ENCODE measurements at regions not wholly inside any gene's neighbourhood (a gene's known extent, or its start where the extent isn't known, plus 50 kb on each side); places are given as distances from the start of the nearest gene placed in this dataset.

- TF ChIP-seq CTCF (conservative IDR thresholded peaks at IDR 0.05 in 1 of 2, IDR thresholded peaks at IDR 0.05 in 1 of 2; ENCODE audit: low read depth in 1 of 2, low read length in 2 of 2), result no peak
- no peak for TF ChIP-seq EZH2 (IDR thresholded peaks at IDR 0.05; ENCODE audit: low read length, missing control alignments)
Measured at GRCh38 chrX:124975456-124975855, 344.2 kb upstream of the TEX13C start.

Measured in fibroblast of lung (primary cell).